OCI-LY7 (cell line): ENCODE measurements at regions not wholly inside any gene's neighbourhood (a gene's known extent, or its start where the extent isn't known, plus 50 kb on each side); places are given as distances from the start of the nearest gene placed in this dataset.
"Not testable (repeated sequence)": the region's sequence is repeated elsewhere in the genome, so short reads cannot be mapped to it uniquely, and the experiment has no call there.

Experiments used
- BruUV-seq: library from RNA; stranded (reverse); fragments of 400-500 nt; replicated peaks from 2 replicates; lab custom pipeline; 2021; lab: Mats Ljungman, UMichigan
- CTCF ChIA-PET: fragments of 300-600 bp; sonication (Branson Sonifier 250); formaldehyde crosslinking; loops from one replicate; lab custom pipeline; 2022; ENCODE audit warnings: antibody characterized with exemption; ENCODE audit not compliant: unreplicated experiment; lab: Charles Lee
- POLR2A ChIA-PET: fragments of 300-600 bp; sonication (Branson Sonifier 250); formaldehyde crosslinking; loops from one replicate; lab custom pipeline; 2022; ENCODE audit warnings: antibody characterized with exemption; lab: Charles Lee
- DNase-seq: peaks from one replicate; pipeline ENCODE4 v3.0.0-alpha.2; 2015; ENCODE audit warnings: low spot score
- H2AFZ ChIP-seq: fragments of 200-600 bp; sonication (generic), shearing (Covaris generic); 2 replicates; pipeline ENCODE4 v1.6.1; 2014; ENCODE audit warnings: mild to moderate bottlenecking, antibody characterized with exemption, low read length, moderate library complexity
- H3K27ac ChIP-seq: fragments of 200-600 bp; sonication (generic); 2 replicates; pipeline ENCODE4 v1.5.1; 2014; ENCODE audit warnings: mixed run types, low read depth, mild to moderate bottlenecking, moderate library complexity, low read length, inconsistent platforms; ENCODE audit not compliant: poor library complexity, severe bottlenecking
- H3K36me3 ChIP-seq: fragments of 200-600 bp; sonication (generic); 2 replicates; pipeline ENCODE4 v1.6.1; 2014; ENCODE audit warnings: mild to moderate bottlenecking, antibody characterized with exemption, low read length, moderate library complexity, mixed read lengths; ENCODE audit not compliant: insufficient read depth
- H3K4me1 ChIP-seq: fragments of 200-600 bp; sonication (generic); 2 replicates; pipeline ENCODE4 v1.5.1; 2014; ENCODE audit warnings: mild to moderate bottlenecking, low read length; ENCODE audit not compliant: insufficient read depth, poor library complexity, severe bottlenecking
- H3K4me2 ChIP-seq: fragments of 200-600 bp; sonication (generic); 2 replicates; pipeline ENCODE4 v1.6.1; 2014; ENCODE audit warnings: mild to moderate bottlenecking, low read length
- H3K4me3 ChIP-seq: fragments of 200-600 bp; sonication (generic); 2 replicates; pipeline ENCODE4 v1.5.1; 2014; ENCODE audit warnings: mild to moderate bottlenecking, low read depth, low read length; ENCODE audit not compliant: poor library complexity, severe bottlenecking
- H3K79me2 ChIP-seq: fragments of 200-600 bp; sonication (generic); 2 replicates; pipeline ENCODE4 v1.6.1; 2016; ENCODE audit warnings: low read depth, mild to moderate bottlenecking, low read length, moderate library complexity, mixed read lengths; ENCODE audit not compliant: insufficient read depth
- H3K9me2 ChIP-seq: fragments of 200-600 bp; sonication (generic); 2 replicates; pipeline ENCODE4 v1.6.1; 2016; ENCODE audit warnings: mild to moderate bottlenecking, low read length, mixed read lengths; ENCODE audit not compliant: insufficient read depth
- H3K9me3 ChIP-seq: fragments of 200-600 bp; sonication (generic); 2 replicates; pipeline ENCODE4 v1.6.1; 2014; ENCODE audit warnings: mild to moderate bottlenecking, mixed run types, low read length, mixed read lengths
- H4K20me1 ChIP-seq: fragments of 200-600 bp; sonication (generic); 2 replicates; pipeline ENCODE4 v1.6.1; 2014; ENCODE audit warnings: mild to moderate bottlenecking, antibody characterized with exemption, low read length, moderate library complexity, mixed read lengths; ENCODE audit not compliant: insufficient read depth
- EZH2phosphoT487 ChIP-seq: fragments of 200-600 bp; sonication (generic); IDR thresholded peaks from 2 replicates; pipeline ENCODE4 v1.6.1; 2018; ENCODE audit warnings: low read depth, borderline replicate concordance, mild to moderate bottlenecking, mixed run types, antibody characterized with exemption, low read length, moderate library complexity, mixed read lengths
- intact Hi-C: fragments of 100-400 bp; cut with micrococcal nuclease; formaldehyde crosslinking; loops from one replicate; pipeline ENCODE4 v1.10.0; 2022; ENCODE audit not compliant: unreplicated experiment
- TF ChIP-seq, protein P1 (sequence below): fragments of 200-600 bp; sonication (generic); conservative IDR thresholded peaks from 2 replicates; pipeline ENCODE4 v1.5.1; 2014; ENCODE audit warnings: mild to moderate bottlenecking, antibody characterized with exemption, low read length, moderate library complexity, mixed read lengths

DNA sequence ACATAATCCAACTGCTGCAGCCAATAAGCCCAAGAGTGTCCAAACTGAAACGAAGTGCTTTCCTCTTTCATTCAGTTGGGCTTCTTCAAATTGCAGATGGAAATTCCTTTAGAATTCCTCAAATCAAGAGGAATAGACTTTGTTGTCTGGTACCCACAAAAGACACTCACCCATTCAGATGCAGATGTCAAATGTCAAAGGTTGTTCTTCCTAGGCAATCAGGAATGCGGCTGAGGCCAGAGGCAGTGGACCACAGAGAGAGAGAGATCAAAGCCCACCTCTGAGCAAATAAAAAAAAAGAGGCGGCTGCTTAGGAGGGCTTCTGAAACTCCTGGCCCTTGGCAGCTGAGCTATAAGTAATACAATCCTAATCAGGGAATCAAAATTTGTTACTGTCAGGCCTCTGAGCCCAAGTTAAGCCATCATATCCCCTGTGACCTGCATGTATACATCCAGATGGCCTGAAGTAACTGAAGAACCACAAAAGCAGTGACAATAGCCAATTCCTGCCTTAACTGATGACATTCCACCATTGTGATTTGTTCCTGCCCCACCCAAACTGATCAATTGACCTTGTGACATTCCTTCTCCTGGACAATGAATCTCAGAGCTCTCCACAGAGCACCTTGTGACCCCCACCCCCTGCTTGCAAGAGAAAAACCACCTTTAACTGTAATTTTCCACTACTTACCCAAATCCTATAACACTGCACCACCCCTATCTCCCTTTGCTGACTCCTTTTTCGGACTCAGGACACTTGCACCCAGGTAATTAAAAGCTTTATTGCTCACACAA lies 303.0 kb upstream of the GJE1 start:
- Histone ChIP-seq H3K4me3 (no peak overlapping the region), H3K36me3 (no peaks in the 10 kb centered on the region), H4K20me1 (no peaks in the 10 kb centered on the region), H3K9me3 (no peaks in the 10 kb centered on the region), H3K9me2 (no peaks in the 10 kb centered on the region), H3K4me1 (no peaks in the 10 kb centered on the region), H3K79me2 (no peaks in the 10 kb centered on the region), H3K4me2 (no peak overlapping the region), H2AFZ (no peak overlapping the region), H3K27ac (no peak overlapping the region)
- POLR2A ChIA-PET = interaction anchor here (0.6 to 1.2 kb wide), 2 partner anchors 16 to 277 kb away, joined by 3 read pairs; no protein-coding TSS in a partner anchor
- BruUV-seq = no TSS peak
- CTCF ChIA-PET = no interaction called here
- TF ChIP-seq EZH2phosphoT487 = no peak
- TF ChIP-seq, protein P1, sequence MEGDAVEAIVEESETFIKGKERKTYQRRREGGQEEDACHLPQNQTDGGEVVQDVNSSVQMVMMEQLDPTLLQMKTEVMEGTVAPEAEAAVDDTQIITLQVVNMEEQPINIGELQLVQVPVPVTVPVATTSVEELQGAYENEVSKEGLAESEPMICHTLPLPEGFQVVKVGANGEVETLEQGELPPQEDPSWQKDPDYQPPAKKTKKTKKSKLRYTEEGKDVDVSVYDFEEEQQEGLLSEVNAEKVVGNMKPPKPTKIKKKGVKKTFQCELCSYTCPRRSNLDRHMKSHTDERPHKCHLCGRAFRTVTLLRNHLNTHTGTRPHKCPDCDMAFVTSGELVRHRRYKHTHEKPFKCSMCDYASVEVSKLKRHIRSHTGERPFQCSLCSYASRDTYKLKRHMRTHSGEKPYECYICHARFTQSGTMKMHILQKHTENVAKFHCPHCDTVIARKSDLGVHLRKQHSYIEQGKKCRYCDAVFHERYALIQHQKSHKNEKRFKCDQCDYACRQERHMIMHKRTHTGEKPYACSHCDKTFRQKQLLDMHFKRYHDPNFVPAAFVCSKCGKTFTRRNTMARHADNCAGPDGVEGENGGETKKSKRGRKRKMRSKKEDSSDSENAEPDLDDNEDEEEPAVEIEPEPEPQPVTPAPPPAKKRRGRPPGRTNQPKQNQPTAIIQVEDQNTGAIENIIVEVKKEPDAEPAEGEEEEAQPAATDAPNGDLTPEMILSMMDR = no peak
- no peak for DNase-seq
- intact Hi-C loops = no loop called here

DNA sequence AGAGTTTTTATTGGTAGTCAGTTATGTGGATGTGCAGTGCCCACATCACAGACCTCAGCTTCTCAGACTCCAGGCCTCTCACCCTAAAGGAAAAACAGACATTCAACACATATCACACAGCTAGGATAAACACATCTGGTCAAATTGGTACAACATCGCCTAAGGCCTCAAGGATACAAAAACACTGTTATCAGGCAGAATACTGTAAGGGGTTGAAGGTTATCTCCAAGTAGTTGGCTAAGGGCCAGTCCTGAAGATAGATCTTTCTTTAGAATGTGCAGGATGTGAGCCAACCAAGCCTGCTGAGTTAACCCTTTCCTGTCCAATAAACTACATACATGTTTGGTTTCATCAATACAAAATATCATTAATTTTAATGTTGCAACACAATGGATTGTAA lies 308.4 kb upstream of the GJE1 start:
- Histone ChIP-seq H3K27ac (no peak overlapping the region), H3K4me3 (no peak overlapping the region), H3K9me2 (no peaks in the 10 kb centered on the region), H3K4me2 (no peak overlapping the region), H3K9me3 (no peaks in the 10 kb centered on the region), H2AFZ (no peak overlapping the region), H3K36me3 (no peaks in the 10 kb centered on the region), H3K4me1 (no peaks in the 10 kb centered on the region), H4K20me1 (no peaks in the 10 kb centered on the region), H3K79me2 (no peaks in the 10 kb centered on the region)
- DNase-seq = no peak
- no TSS peak for BruUV-seq
- POLR2A ChIA-PET = no interaction called here
- CTCF ChIA-PET = no interaction called here
- intact Hi-C loops = no loop called here
- no peak for TF ChIP-seq EZH2phosphoT487
- TF ChIP-seq, protein P1 = no peak

DNA sequence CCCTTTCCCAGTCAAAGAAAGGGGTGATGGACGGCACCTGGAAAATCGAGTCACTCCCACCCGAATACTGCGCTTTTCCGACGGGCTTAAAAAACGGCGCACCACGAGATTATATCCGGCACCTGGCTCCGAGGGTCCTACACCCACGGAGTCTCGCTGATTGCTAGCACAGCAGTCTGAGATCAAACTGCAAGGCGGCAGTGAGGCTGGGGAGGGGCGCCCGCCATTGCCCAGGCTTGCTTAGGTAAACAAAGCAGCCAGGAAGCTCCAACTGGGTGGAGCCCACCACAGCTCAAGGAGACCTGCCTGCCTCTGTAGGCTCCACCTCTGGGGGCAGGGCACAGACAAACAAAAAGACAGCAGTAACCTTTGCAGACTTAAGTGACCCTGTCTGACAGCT lies 317.7 kb upstream of the GJE1 start:
- CTCF ChIA-PET = not testable (repeated sequence)

More for the DNA sequence above, 317.7 kb upstream of the GJE1 start:
- POLR2A ChIA-PET, BruUV-seq, H3K4me2 ChIP-seq, H3K9me3 ChIP-seq, H3K4me1 ChIP-seq, DNase-seq, H3K4me3 ChIP-seq, H4K20me1 ChIP-seq, H2AFZ ChIP-seq, H3K79me2 ChIP-seq, H3K36me3 ChIP-seq, H3K27ac ChIP-seq, H3K9me2 ChIP-seq, intact Hi-C loops: not testable (repeated sequence)
